HL-60 (cell line): ENCODE measurements at regions not wholly inside any gene's neighbourhood (a gene's known extent, or its start where the extent isn't known, plus 50 kb on each side); places are given as distances from the start of the nearest gene placed in this dataset.

ENCODE experiments used
- DNase-seq, 2 experiments: peaks; one replicate each; pipeline ENCODE4 v3.0.0-alpha.2; 2010 to 2020; ENCODE audit warnings: low read depth in 1 of 2, low spot score in 1 of 2
- H3K27ac ChIP-seq: fragments of 250-450 bp; sonication (Bioruptor Pico); replicated peaks from 2 replicates; pipeline ENCODE4 v1.5.1; 2020; ENCODE audit warnings: mild to moderate bottlenecking, moderate library complexity
- H3K27me3 ChIP-seq: fragments of 250-450 bp; sonication (Bioruptor Pico); 2 replicates; pipeline ENCODE4 v1.5.1; 2021; ENCODE audit warnings: mild to moderate bottlenecking, moderate library complexity; ENCODE audit not compliant: insufficient read depth, poor library complexity, severe bottlenecking
- H3K4me3 ChIP-seq: replicated peaks from 2 replicates; pipeline ENCODE4 v1.5.1; 2011; ENCODE audit warnings: mild to moderate bottlenecking, control low read depth, low read length; ENCODE audit not compliant: insufficient read depth
- GABPA ChIP-seq: IDR thresholded peaks from 2 replicates; pipeline ENCODE4 v1.6.1; 2012; ENCODE audit warnings: low read depth
- POLR2AphosphoS5 ChIP-seq: IDR thresholded peaks from 2 replicates; pipeline ENCODE4 v1.6.1; 2012; ENCODE audit warnings: low read depth
- SPI1 ChIP-seq: IDR thresholded peaks from 2 replicates; pipeline ENCODE4 v1.6.1; 2012; ENCODE audit warnings: low read depth, mild to moderate bottlenecking, borderline replicate concordance
- TF ChIP-seq, protein P1 (sequence below): IDR thresholded peaks from 2 replicates; pipeline ENCODE4 v1.6.1; 2012; ENCODE audit warnings: low read depth; ENCODE audit not compliant: insufficient replicate concordance
- TF ChIP-seq, protein P2 (sequence below): IDR thresholded peaks from one replicate; pipeline ENCODE4 v1.5.1; 2011; ENCODE audit warnings: low read length, control low read depth, inconsistent platforms; ENCODE audit not compliant: insufficient read depth

- Histone ChIP-seq H3K27me3 (no peaks in the 10 kb centered on the region), H3K27ac (no peak overlapping the region), H3K4me3 (no peak overlapping the region)
- no peak for TF ChIP-seq SPI1
- TF ChIP-seq GABPA: no peak
- no peak for DNase-seq
Measured at GRCh38 chr16:54353097-54353496, 66.5 kb upstream of the IRX3 start.

GRCh38 chr16:54351171-54351570, 64.6 kb upstream of the IRX3 start:
- TF ChIP-seq POLR2AphosphoS5 (no peak), GABPA (no peak), SPI1 (no peak)
- TF ChIP-seq, protein P1, sequence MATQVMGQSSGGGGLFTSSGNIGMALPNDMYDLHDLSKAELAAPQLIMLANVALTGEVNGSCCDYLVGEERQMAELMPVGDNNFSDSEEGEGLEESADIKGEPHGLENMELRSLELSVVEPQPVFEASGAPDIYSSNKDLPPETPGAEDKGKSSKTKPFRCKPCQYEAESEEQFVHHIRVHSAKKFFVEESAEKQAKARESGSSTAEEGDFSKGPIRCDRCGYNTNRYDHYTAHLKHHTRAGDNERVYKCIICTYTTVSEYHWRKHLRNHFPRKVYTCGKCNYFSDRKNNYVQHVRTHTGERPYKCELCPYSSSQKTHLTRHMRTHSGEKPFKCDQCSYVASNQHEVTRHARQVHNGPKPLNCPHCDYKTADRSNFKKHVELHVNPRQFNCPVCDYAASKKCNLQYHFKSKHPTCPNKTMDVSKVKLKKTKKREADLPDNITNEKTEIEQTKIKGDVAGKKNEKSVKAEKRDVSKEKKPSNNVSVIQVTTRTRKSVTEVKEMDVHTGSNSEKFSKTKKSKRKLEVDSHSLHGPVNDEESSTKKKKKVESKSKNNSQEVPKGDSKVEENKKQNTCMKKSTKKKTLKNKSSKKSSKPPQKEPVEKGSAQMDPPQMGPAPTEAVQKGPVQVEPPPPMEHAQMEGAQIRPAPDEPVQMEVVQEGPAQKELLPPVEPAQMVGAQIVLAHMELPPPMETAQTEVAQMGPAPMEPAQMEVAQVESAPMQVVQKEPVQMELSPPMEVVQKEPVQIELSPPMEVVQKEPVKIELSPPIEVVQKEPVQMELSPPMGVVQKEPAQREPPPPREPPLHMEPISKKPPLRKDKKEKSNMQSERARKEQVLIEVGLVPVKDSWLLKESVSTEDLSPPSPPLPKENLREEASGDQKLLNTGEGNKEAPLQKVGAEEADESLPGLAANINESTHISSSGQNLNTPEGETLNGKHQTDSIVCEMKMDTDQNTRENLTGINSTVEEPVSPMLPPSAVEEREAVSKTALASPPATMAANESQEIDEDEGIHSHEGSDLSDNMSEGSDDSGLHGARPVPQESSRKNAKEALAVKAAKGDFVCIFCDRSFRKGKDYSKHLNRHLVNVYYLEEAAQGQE: no peak
- TF ChIP-seq, protein P2, sequence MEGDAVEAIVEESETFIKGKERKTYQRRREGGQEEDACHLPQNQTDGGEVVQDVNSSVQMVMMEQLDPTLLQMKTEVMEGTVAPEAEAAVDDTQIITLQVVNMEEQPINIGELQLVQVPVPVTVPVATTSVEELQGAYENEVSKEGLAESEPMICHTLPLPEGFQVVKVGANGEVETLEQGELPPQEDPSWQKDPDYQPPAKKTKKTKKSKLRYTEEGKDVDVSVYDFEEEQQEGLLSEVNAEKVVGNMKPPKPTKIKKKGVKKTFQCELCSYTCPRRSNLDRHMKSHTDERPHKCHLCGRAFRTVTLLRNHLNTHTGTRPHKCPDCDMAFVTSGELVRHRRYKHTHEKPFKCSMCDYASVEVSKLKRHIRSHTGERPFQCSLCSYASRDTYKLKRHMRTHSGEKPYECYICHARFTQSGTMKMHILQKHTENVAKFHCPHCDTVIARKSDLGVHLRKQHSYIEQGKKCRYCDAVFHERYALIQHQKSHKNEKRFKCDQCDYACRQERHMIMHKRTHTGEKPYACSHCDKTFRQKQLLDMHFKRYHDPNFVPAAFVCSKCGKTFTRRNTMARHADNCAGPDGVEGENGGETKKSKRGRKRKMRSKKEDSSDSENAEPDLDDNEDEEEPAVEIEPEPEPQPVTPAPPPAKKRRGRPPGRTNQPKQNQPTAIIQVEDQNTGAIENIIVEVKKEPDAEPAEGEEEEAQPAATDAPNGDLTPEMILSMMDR: no peak
- H3K4me3 ChIP-seq: no peak overlapping the region
- no peak overlapping the region for H3K27ac ChIP-seq
- H3K27me3 ChIP-seq: no peaks in the 10 kb centered on the region
- no peak for DNase-seq

GRCh38 chr16:54347961-54348360, 61.4 kb upstream of the IRX3 start:
- TF ChIP-seq, protein P1: no peak
- TF ChIP-seq, protein P2: no peak
- TF ChIP-seq GABPA: no peak
- no peak for TF ChIP-seq SPI1
- no peak for TF ChIP-seq POLR2AphosphoS5
- no peak overlapping the region for H3K27ac ChIP-seq
- DNase-seq: no peak
- no peaks in the 10 kb centered on the region for H3K27me3 ChIP-seq
- no peak overlapping the region for H3K4me3 ChIP-seq

DNA sequence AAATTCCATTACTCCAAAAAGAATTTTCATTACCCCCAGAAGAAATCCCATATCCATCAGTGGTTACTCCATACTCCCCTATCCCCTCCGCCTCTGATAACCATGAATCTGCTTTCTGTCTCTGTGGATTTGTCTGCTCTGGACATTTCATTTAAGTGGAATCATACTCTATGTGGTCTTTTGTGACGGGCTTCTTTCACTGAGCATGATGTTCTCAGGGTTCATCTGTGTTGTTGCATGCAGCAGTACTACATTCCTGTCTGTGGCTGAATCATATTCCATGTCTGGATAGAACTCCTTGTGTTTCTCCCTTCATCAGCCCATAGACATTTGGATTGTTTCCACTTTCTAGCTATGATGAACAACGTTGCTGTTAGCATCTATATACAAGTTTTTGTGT, 59.5 kb upstream of the IRX3 start:
- Histone ChIP-seq H3K4me3 (no peak overlapping the region), H3K27me3 (no peaks in the 10 kb centered on the region), H3K27ac (no peak overlapping the region)
- no peak for TF ChIP-seq GABPA
- TF ChIP-seq, protein P2: no peak
- TF ChIP-seq, protein P1: no peak
- TF ChIP-seq POLR2AphosphoS5: no peak
- TF ChIP-seq SPI1: no peak
- no peak for DNase-seq
